OCI-LY7 (cell line): ENCODE measurements at regions not wholly inside any gene's neighbourhood (a gene's known extent, or its start where the extent isn't known, plus 50 kb on each side); places are given as distances from the start of the nearest gene placed in this dataset.
A peak's percentile ranks its signal among the peaks of the same experiment; 100 is the strongest.

Experiments
- BruUV-seq: library from RNA; stranded (reverse); fragments of 400-500 nt; replicated peaks from 2 replicates; lab custom pipeline; 2021; lab: Mats Ljungman, UMichigan
- CTCF ChIA-PET: fragments of 300-600 bp; sonication (Branson Sonifier 250); formaldehyde crosslinking; loops from one replicate; lab custom pipeline; 2022; ENCODE audit warnings: antibody characterized with exemption; ENCODE audit not compliant: unreplicated experiment; lab: Charles Lee
- POLR2A ChIA-PET: fragments of 300-600 bp; sonication (Branson Sonifier 250); formaldehyde crosslinking; loops from one replicate; lab custom pipeline; 2022; ENCODE audit warnings: antibody characterized with exemption; lab: Charles Lee
- DNase-seq: peaks from one replicate; pipeline ENCODE4 v3.0.0-alpha.2; 2015; ENCODE audit warnings: low spot score
- H2AFZ ChIP-seq: fragments of 200-600 bp; sonication (generic), shearing (Covaris generic); 2 replicates; pipeline ENCODE4 v1.6.1; 2014; ENCODE audit warnings: mild to moderate bottlenecking, antibody characterized with exemption, low read length, moderate library complexity
- H3K27ac ChIP-seq: fragments of 200-600 bp; sonication (generic); 2 replicates; pipeline ENCODE4 v1.5.1; 2014; ENCODE audit warnings: mixed run types, low read depth, mild to moderate bottlenecking, moderate library complexity, low read length, inconsistent platforms; ENCODE audit not compliant: poor library complexity, severe bottlenecking
- H3K36me3 ChIP-seq: fragments of 200-600 bp; sonication (generic); 2 replicates; pipeline ENCODE4 v1.6.1; 2014; ENCODE audit warnings: mild to moderate bottlenecking, antibody characterized with exemption, low read length, moderate library complexity, mixed read lengths; ENCODE audit not compliant: insufficient read depth
- H3K4me1 ChIP-seq: fragments of 200-600 bp; sonication (generic); 2 replicates; pipeline ENCODE4 v1.5.1; 2014; ENCODE audit warnings: mild to moderate bottlenecking, low read length; ENCODE audit not compliant: insufficient read depth, poor library complexity, severe bottlenecking
- H3K4me2 ChIP-seq: fragments of 200-600 bp; sonication (generic); 2 replicates; pipeline ENCODE4 v1.6.1; 2014; ENCODE audit warnings: mild to moderate bottlenecking, low read length
- H3K4me3 ChIP-seq: fragments of 200-600 bp; sonication (generic); 2 replicates; pipeline ENCODE4 v1.5.1; 2014; ENCODE audit warnings: mild to moderate bottlenecking, low read depth, low read length; ENCODE audit not compliant: poor library complexity, severe bottlenecking
- H3K79me2 ChIP-seq: fragments of 200-600 bp; sonication (generic); 2 replicates; pipeline ENCODE4 v1.6.1; 2016; ENCODE audit warnings: low read depth, mild to moderate bottlenecking, low read length, moderate library complexity, mixed read lengths; ENCODE audit not compliant: insufficient read depth
- H3K9me2 ChIP-seq: fragments of 200-600 bp; sonication (generic); 2 replicates; pipeline ENCODE4 v1.6.1; 2016; ENCODE audit warnings: mild to moderate bottlenecking, low read length, mixed read lengths; ENCODE audit not compliant: insufficient read depth
- H3K9me3 ChIP-seq: fragments of 200-600 bp; sonication (generic); 2 replicates; pipeline ENCODE4 v1.6.1; 2014; ENCODE audit warnings: mild to moderate bottlenecking, mixed run types, low read length, mixed read lengths
- H4K20me1 ChIP-seq: fragments of 200-600 bp; sonication (generic); 2 replicates; pipeline ENCODE4 v1.6.1; 2014; ENCODE audit warnings: mild to moderate bottlenecking, antibody characterized with exemption, low read length, moderate library complexity, mixed read lengths; ENCODE audit not compliant: insufficient read depth
- EZH2phosphoT487 ChIP-seq: fragments of 200-600 bp; sonication (generic); IDR thresholded peaks from 2 replicates; pipeline ENCODE4 v1.6.1; 2018; ENCODE audit warnings: low read depth, borderline replicate concordance, mild to moderate bottlenecking, mixed run types, antibody characterized with exemption, low read length, moderate library complexity, mixed read lengths
- intact Hi-C: fragments of 100-400 bp; cut with micrococcal nuclease; formaldehyde crosslinking; loops from one replicate; pipeline ENCODE4 v1.10.0; 2022; ENCODE audit not compliant: unreplicated experiment
- TF ChIP-seq, protein P1 (sequence below): fragments of 200-600 bp; sonication (generic); conservative IDR thresholded peaks from 2 replicates; pipeline ENCODE4 v1.5.1; 2014; ENCODE audit warnings: mild to moderate bottlenecking, antibody characterized with exemption, low read length, moderate library complexity, mixed read lengths

DNA sequence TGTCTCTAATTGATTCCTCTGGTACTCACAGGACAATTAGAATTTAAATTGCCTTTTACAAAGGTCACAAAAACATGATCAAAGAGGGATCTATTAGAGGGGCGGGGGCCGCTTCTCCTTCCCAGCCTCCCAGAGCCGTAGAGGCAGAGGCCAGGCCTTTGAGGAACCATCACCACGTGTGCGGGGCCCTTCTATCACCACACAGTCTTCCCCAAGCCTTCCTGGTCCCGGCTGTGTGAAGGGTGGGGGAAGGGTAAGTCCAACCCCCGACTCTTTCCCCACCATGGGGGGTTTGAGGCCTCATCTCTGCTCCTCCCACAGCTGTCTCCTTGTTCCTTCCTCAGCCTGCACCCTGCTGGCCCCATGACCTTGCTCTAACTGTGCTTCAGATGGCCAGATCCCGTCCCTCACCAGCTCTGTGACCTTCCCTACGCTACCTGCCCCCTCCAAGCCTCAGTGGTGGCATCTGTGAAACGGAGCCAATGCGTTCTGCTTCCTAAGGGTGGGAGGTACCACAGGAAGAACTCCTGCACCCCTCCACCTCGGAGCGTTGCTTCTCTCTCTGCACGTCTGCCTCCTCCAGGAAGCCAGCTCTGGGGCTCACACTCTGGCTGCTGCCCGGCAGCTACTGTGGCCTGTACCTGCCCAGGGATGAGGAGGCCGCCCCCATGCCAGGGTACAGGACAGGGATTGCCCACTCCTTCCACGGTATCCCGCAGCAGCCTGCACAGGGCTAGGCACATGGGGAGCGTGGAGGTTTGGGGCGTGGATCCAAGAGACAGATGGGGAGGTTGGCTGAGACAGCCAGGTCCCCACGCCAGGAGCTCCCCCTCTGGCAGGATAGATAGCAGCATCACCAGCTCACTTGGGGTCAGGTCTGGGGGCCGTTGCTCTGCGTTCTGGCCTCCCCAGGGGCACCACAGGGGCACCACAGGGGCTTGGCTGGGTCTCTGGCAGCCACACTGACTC is 83.8 kb downstream of the LINGO1 start:
- H3K9me2 ChIP-seq = no peaks in the 10 kb centered on the region
- no peaks in the 10 kb centered on the region for H3K79me2 ChIP-seq
- no peaks in the 10 kb centered on the region for H3K9me3 ChIP-seq
- H3K4me3 ChIP-seq = no peak overlapping the region
- H2AFZ ChIP-seq = peak overlapping the region; percentile 83
- TF ChIP-seq EZH2phosphoT487 = no peak
- TF ChIP-seq, protein P1, sequence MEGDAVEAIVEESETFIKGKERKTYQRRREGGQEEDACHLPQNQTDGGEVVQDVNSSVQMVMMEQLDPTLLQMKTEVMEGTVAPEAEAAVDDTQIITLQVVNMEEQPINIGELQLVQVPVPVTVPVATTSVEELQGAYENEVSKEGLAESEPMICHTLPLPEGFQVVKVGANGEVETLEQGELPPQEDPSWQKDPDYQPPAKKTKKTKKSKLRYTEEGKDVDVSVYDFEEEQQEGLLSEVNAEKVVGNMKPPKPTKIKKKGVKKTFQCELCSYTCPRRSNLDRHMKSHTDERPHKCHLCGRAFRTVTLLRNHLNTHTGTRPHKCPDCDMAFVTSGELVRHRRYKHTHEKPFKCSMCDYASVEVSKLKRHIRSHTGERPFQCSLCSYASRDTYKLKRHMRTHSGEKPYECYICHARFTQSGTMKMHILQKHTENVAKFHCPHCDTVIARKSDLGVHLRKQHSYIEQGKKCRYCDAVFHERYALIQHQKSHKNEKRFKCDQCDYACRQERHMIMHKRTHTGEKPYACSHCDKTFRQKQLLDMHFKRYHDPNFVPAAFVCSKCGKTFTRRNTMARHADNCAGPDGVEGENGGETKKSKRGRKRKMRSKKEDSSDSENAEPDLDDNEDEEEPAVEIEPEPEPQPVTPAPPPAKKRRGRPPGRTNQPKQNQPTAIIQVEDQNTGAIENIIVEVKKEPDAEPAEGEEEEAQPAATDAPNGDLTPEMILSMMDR = peak; percentile 41; the same call in 1 of the 2 replicates
- no TSS peak for BruUV-seq
- no peaks in the 10 kb centered on the region for H4K20me1 ChIP-seq
- DNase-seq = no peak
- H3K27ac ChIP-seq = no peak overlapping the region
- peak overlapping the region; percentile 35 for H3K4me2 ChIP-seq
- ChIA-PET POLR2A (interaction anchor here (0.6 kb wide), 1 partner anchor 1212 kb away, joined by 3 read pairs; the partner anchor contains the start of gene ISL2), CTCF (no interaction called here)
- no peaks in the 10 kb centered on the region for H3K36me3 ChIP-seq
- intact Hi-C loops = loop anchor here (10.0 kb wide), 1 partner anchor 234 kb away; no protein-coding TSS in a partner anchor
- H3K4me1 ChIP-seq = peaks cover 11% of the 10 kb centered on the region

DNA sequence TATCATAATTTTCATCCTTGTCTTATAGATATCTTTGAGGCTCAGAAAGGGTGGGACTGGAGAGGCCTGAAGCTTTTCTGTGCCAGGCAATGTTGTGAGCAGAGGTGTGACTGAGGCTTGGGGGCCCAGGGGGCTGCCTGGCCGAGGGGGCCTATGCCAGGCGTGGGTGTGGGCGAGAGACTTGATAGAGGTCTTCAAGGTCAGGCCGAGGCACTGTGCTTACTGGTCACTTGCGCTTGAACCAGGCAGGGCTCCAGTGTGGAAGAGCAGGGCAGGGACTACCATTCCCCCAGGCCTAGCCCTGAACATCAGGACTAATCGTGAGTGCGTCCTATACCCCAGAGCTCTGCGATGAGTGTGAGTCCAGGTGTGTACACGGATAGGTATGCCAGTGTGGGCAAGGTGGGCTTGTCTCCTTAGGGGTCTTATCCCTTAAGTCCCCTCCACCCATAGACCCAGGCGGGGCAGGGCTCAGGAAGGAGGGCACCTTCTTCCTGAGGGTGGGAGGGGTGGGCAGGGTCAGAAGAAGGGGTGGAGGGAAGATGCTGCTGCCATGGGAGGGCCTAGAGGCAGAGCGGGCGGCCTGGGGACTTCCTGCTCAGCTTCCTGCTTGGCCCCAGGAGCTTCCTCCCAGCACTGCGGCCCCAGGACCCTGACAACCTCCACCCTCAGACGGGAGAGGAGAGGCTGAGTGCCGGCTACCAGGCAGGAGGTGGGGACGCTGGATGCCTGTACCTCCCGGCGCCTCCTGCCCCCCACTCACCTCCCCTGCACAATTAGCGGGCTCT is 84.7 kb downstream of the LINGO1 start:
- POLR2A ChIA-PET = no interaction called here
- H3K4me2 ChIP-seq = peak overlapping the region; percentile 35
- no peaks in the 10 kb centered on the region for H3K79me2 ChIP-seq
- no peak for TF ChIP-seq EZH2phosphoT487
- H3K27ac ChIP-seq = no peak overlapping the region
- intact Hi-C loops = loop anchor here (10.0 kb wide), 1 partner anchor 233 kb away; no protein-coding TSS in a partner anchor
- no peak overlapping the region for H3K4me3 ChIP-seq
- no peaks in the 10 kb centered on the region for H3K9me2 ChIP-seq
- CTCF ChIA-PET = no interaction called here
- BruUV-seq = no TSS peak
- peaks cover 14% of the 10 kb centered on the region for H3K4me1 ChIP-seq
- H4K20me1 ChIP-seq = no peaks in the 10 kb centered on the region
- peak; percentile 44 for DNase-seq
- H2AFZ ChIP-seq = peak overlapping the region; percentile 83
- no peaks in the 10 kb centered on the region for H3K36me3 ChIP-seq
- H3K9me3 ChIP-seq = no peaks in the 10 kb centered on the region

DNA sequence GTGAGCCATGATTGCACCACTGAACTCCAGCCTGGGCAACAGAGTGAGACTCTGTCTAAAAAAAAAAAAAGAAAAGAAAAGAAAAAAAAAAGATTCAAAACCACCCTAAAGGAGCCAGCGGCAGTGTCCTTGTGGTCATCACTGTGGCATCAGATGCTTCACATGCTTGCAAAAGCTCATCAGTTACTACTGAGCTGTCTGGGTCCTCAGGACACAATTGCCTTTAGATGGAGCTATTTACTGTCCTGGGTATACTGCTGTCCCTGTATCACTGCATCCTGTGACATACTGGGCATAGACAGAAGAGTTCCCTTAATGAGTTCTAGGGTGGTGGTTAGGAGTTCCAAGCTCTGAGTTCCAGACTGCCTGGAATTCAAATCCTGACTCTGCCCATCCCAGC is 85.8 kb downstream of the LINGO1 start:
- Histone ChIP-seq H2AFZ (no peak overlapping the region), H3K36me3 (no peaks in the 10 kb centered on the region), H3K9me2 (no peaks in the 10 kb centered on the region), H3K4me2 (no peak overlapping the region), H4K20me1 (no peaks in the 10 kb centered on the region), H3K9me3 (no peaks in the 10 kb centered on the region), H3K4me1 (peaks cover 19% of the 10 kb centered on the region), H3K4me3 (no peak overlapping the region), H3K27ac (no peak overlapping the region), H3K79me2 (no peaks in the 10 kb centered on the region)
- TF ChIP-seq, protein P1 = no peak
- no peak for TF ChIP-seq EZH2phosphoT487
- DNase-seq = no peak
- ChIA-PET CTCF (no interaction called here), POLR2A (no interaction called here)
- BruUV-seq = no TSS peak
- intact Hi-C loops = loop anchor here (10.0 kb wide), 1 partner anchor 232 kb away; no protein-coding TSS in a partner anchor
